IMR-90 (cell line): ENCODE measurements at regions not wholly inside any gene's neighbourhood (a gene's known extent, or its start where the extent isn't known, plus 50 kb on each side); places are given as distances from the start of the nearest gene placed in this dataset.

Experiments
- ATAC-seq: fragments of 200-7000 bp; cut with Tn5 transposase; 2 replicates; pipeline ENCODE4 v1.9.1; 2020; ENCODE audit warnings: low read depth, mild to moderate bottlenecking, moderate library complexity
- BruUV-seq: library from RNA; stranded (reverse); fragments of 400-500 nt; replicated peaks from 2 replicates; lab custom pipeline; 2021; lab: Mats Ljungman, UMichigan
- CTCF ChIA-PET: fragments of 300-600 bp; formaldehyde crosslinking; extraction: SDS; loops from one replicate; lab custom pipeline; 2021; ENCODE audit warnings: antibody characterized with exemption; lab: Yijun Ruan, JAX
- POLR2A ChIA-PET: fragments of 300-600 bp; sonication (Branson Sonifier 250); formaldehyde crosslinking; loops from one replicate; lab custom pipeline; 2022; ENCODE audit warnings: antibody characterized with exemption; ENCODE audit not compliant: unreplicated experiment; lab: Charles Lee
- DNase-seq: peaks from one replicate; pipeline ENCODE4 v3.0.0; 2013
- H2AFZ ChIP-seq: replicated peaks from 2 replicates; pipeline ENCODE3; 2013; ENCODE audit warnings: low read length, mild to moderate bottlenecking; ENCODE audit not compliant: poor library complexity
- H2AK5ac ChIP-seq: 2 replicates; pipeline ENCODE4 v1.6.1; 2013; ENCODE audit warnings: low read depth, low read length, inconsistent platforms
- H2AK9ac ChIP-seq: replicated peaks from 2 replicates; pipeline ENCODE3; 2013; ENCODE audit warnings: mild to moderate bottlenecking, low read depth, low read length, moderate library complexity; ENCODE audit not compliant: poor library complexity
- H2BK120ac ChIP-seq: 2 replicates; pipeline ENCODE4 v1.6.1; 2013; ENCODE audit warnings: low read depth, low read length, inconsistent platforms
- H2BK15ac ChIP-seq: 3 replicates; pipeline ENCODE4 v1.6.1; 2013; ENCODE audit warnings: low read depth, low read length, inconsistent platforms
- H2BK20ac ChIP-seq: 2 replicates; pipeline ENCODE4 v1.6.1; 2013; ENCODE audit warnings: low read depth, mild to moderate bottlenecking, inconsistent platforms, low read length, moderate library complexity
- H2BK5ac ChIP-seq: 2 replicates; pipeline ENCODE4 v1.6.1; 2013; ENCODE audit warnings: mild to moderate bottlenecking, low read depth, low read length, inconsistent platforms; ENCODE audit not compliant: poor library complexity, severe bottlenecking
- H3K14ac ChIP-seq: replicated peaks from 2 replicates; pipeline ENCODE4 v1.6.1; 2013; ENCODE audit warnings: low read depth, low read length, inconsistent platforms
- H3K18ac ChIP-seq: 2 replicates; pipeline ENCODE4 v1.6.1; 2013; ENCODE audit warnings: low read depth, low read length, control low read depth
- H3K23ac ChIP-seq: 2 replicates; pipeline ENCODE4 v1.6.1; 2013; ENCODE audit warnings: low read depth, low read length, inconsistent platforms
- H3K27ac ChIP-seq: 2 replicates; pipeline ENCODE4 v1.5.1; 2013; ENCODE audit warnings: mild to moderate bottlenecking, control low read depth, low read length; ENCODE audit not compliant: insufficient read depth
- H3K27me3 ChIP-seq: 2 replicates; pipeline ENCODE4 v1.6.1; 2013; ENCODE audit warnings: low read length; ENCODE audit not compliant: control insufficient read depth, insufficient read depth
- H3K36me3 ChIP-seq: 2 replicates; pipeline ENCODE4 v1.6.1; 2013; ENCODE audit warnings: low read length, mixed read lengths; ENCODE audit not compliant: control insufficient read depth, insufficient read depth
- H3K4ac ChIP-seq: 2 replicates; pipeline ENCODE4 v1.6.1; 2013; ENCODE audit warnings: low read depth, low read length, inconsistent platforms
- H3K4me1 ChIP-seq: 2 replicates; pipeline ENCODE4 v1.6.1; 2013; ENCODE audit warnings: low read length, mixed read lengths; ENCODE audit not compliant: control insufficient read depth, insufficient read depth
- H3K4me2 ChIP-seq: 2 replicates; pipeline ENCODE4 v1.6.1; 2013; ENCODE audit warnings: low read depth, mild to moderate bottlenecking, control low read depth, low read length, moderate library complexity
- H3K4me3 ChIP-seq: 2 replicates; pipeline ENCODE4 v1.5.1; 2013; ENCODE audit warnings: low read depth, mild to moderate bottlenecking, control low read depth, low read length, moderate library complexity; ENCODE audit not compliant: insufficient read depth
- H3K56ac ChIP-seq: 2 replicates; pipeline ENCODE4 v1.6.1; 2013; ENCODE audit warnings: low read length, inconsistent platforms; ENCODE audit not compliant: insufficient read depth; ENCODE audit errors: extremely low read depth
- H3K79me1 ChIP-seq, 2 experiments: 2 replicates each; pipeline ENCODE4 v1.6.1; 2013; ENCODE audit warnings: low read length in 2 of 2, inconsistent platforms in 1 of 2, low read depth in 1 of 2
- H3K9ac ChIP-seq: 2 replicates; pipeline ENCODE4 v1.6.1; 2013; ENCODE audit warnings: low read depth, low read length, control low read depth
- H3K9me1 ChIP-seq: 2 replicates; pipeline ENCODE4 v1.6.1; 2013; ENCODE audit warnings: low read length, inconsistent platforms; ENCODE audit not compliant: insufficient read depth
- H3K9me3 ChIP-seq: 2 replicates; pipeline ENCODE4 v1.6.1; 2013; ENCODE audit warnings: low read length; ENCODE audit not compliant: control insufficient read depth, insufficient read depth
- H4K20me1 ChIP-seq: 2 replicates; pipeline ENCODE4 v1.6.1; 2013; ENCODE audit warnings: low read length, inconsistent platforms; ENCODE audit not compliant: insufficient read depth
- H4K5ac ChIP-seq: 2 replicates; pipeline ENCODE4 v1.6.1; 2013; ENCODE audit warnings: mild to moderate bottlenecking, low read depth, low read length, control low read depth
- H4K8ac ChIP-seq, 2 experiments: 2 replicates each; pipeline ENCODE4 v1.6.1; 2013; ENCODE audit warnings: low read depth in 2 of 2, low read length in 2 of 2, control low read depth in 1 of 2, inconsistent platforms in 1 of 2
- H4K91ac ChIP-seq: 2 replicates; pipeline ENCODE4 v1.6.1; 2013; ENCODE audit warnings: low read depth, low read length, inconsistent platforms; ENCODE audit not compliant: insufficient read depth
- BHLHE40 ChIP-seq: fragments of 150-350 bp; IDR thresholded peaks from 2 replicates; pipeline ENCODE4 v1.6.1; 2016; ENCODE audit warnings: mild to moderate bottlenecking, low read depth, low read length
- CEBPB ChIP-seq: IDR thresholded peaks from 2 replicates; pipeline ENCODE4 v1.6.1; 2012; ENCODE audit warnings: low read depth, low read length, improper control_type of control experiment
- CHD1 ChIP-seq: IDR thresholded peaks from 2 replicates; pipeline ENCODE4 v1.6.1; 2012; ENCODE audit warnings: low read depth, low read length, improper control_type of control experiment
- MAFK ChIP-seq: IDR thresholded peaks from 2 replicates; pipeline ENCODE4 v1.6.1; 2012; ENCODE audit warnings: low read depth, low read length, improper control_type of control experiment
- MAZ ChIP-seq: IDR thresholded peaks from 2 replicates; pipeline ENCODE4 v1.6.1; 2012; ENCODE audit warnings: low read depth, mild to moderate bottlenecking, low read length, improper control_type of control experiment, moderate library complexity, borderline replicate concordance
- MXI1 ChIP-seq: IDR thresholded peaks from 2 replicates; pipeline ENCODE4 v1.6.1; 2012; ENCODE audit warnings: low read depth, mild to moderate bottlenecking, low read length, moderate library complexity, borderline replicate concordance
- POLR2A ChIP-seq: IDR thresholded peaks from 2 replicates; pipeline ENCODE4 v1.6.1; 2012; ENCODE audit warnings: mild to moderate bottlenecking, low read depth, low read length
- SMC3 ChIP-seq: fragments of 150-350 bp; IDR thresholded peaks from 2 replicates; pipeline ENCODE4 v1.6.1; 2016; ENCODE audit warnings: low read depth, mild to moderate bottlenecking, antibody characterized with exemption, low read length, moderate library complexity
- USF2 ChIP-seq: fragments of 150-350 bp; IDR thresholded peaks from 2 replicates; pipeline ENCODE4 v1.6.1; 2017; ENCODE audit warnings: mild to moderate bottlenecking, antibody characterized with exemption, low read length, low read depth
- WGBS, 2 experiments: methylation state at CpG; one replicate each; pipeline versions ENCODE4 v1.1.5 to v1.1.7; 2013; ENCODE audit warnings: missing lambda C conversion rate in 2 of 2; ENCODE audit not compliant: insufficient read length in 1 of 2; ENCODE audit errors: extremely low coverage in 2 of 2; 5-methylcytosine and 5-hydroxymethylcytosine counted together
- dilution Hi-C: fragments of 300-500 bp; cut with HindIII; formaldehyde crosslinking; loops from one replicate; pipeline ENCODE4 v1.14.3; 2018; ENCODE audit warnings: low sequenced_read_pairs; ENCODE audit not compliant: unreplicated experiment
- in situ Hi-C: fragments of 300-500 bp; cut with MboI; formaldehyde crosslinking; loops from 3 replicates; pipeline ENCODE4 v1.14.3; 2019; ENCODE audit warnings: low sequenced_read_pairs, inconsistent platforms, mixed read lengths
- intact Hi-C: fragments of 100-400 bp; cut with micrococcal nuclease; formaldehyde crosslinking; loops from 2 replicates; pipeline ENCODE4 v1.10.0; 2022

GRCh38 chr18:44536619-44537018, 144.1 kb upstream of the SETBP1 start:
- no peak overlapping the region for H4K91ac ChIP-seq
- H2BK20ac ChIP-seq, result no peak overlapping the region
- TF ChIP-seq BHLHE40 (no peak), CEBPB (no peak), POLR2A (no peak), MAZ (no peak), SMC3 (no peak), CHD1 (no peak), USF2 (no peak), MXI1 (no peak), MAFK (no peak)
- H3K14ac ChIP-seq, result no peak overlapping the region
- H2AFZ ChIP-seq, result no peak overlapping the region
- H4K20me1 ChIP-seq, result no peaks in the 10 kb centered on the region
- in situ Hi-C loops, result no loop called here
- H3K27me3 ChIP-seq, result no peaks in the 10 kb centered on the region
- no peak overlapping the region for H2AK9ac ChIP-seq
- no peak overlapping the region for H2BK5ac ChIP-seq
- no peak overlapping the region for H4K5ac ChIP-seq
- H4K8ac ChIP-seq, result no peak overlapping the region
- no peaks in the 10 kb centered on the region for H3K9me3 ChIP-seq
- CTCF ChIA-PET, result no interaction called here
- no CpG with 5 or more reads among the region's 1 CpG for WGBS, 2 experiments
- dilution Hi-C loops, result no loop called here
- H2BK120ac ChIP-seq, result no peak overlapping the region
- DNase-seq, result no peak
- H3K4me3 ChIP-seq, result no peak overlapping the region
- H3K18ac ChIP-seq, result no peak overlapping the region
- no peak overlapping the region for H3K56ac ChIP-seq
- no peaks in the 10 kb centered on the region for H3K79me1 ChIP-seq
- H3K9me1 ChIP-seq, result no peaks in the 10 kb centered on the region
- intact Hi-C loops, result no loop called here
- no peak overlapping the region for H3K27ac ChIP-seq
- H3K36me3 ChIP-seq, result no peaks in the 10 kb centered on the region
- no peak for ATAC-seq
- BruUV-seq, result no TSS peak
- no peaks in the 10 kb centered on the region for H3K4me1 ChIP-seq
- no peak overlapping the region for H3K23ac ChIP-seq
- H3K9ac ChIP-seq, result no peak overlapping the region
- POLR2A ChIA-PET, result no interaction called here
- H2AK5ac ChIP-seq, result no peak overlapping the region
- no peak overlapping the region for H2BK15ac ChIP-seq
- H3K4ac ChIP-seq, result no peak overlapping the region
- no peak overlapping the region for H3K4me2 ChIP-seq
